Esophagus (tissue), 2 donors: ENCODE measurements at regions not wholly inside any gene's neighbourhood (a gene's known extent, or its start where the extent isn't known, plus 50 kb on each side); places are given as distances from the start of the nearest gene placed in this dataset.
"Not testable (repeated sequence)": the region's sequence is repeated elsewhere in the genome, so short reads cannot be mapped to it uniquely, and the experiment has no call there.

Experiments used
- H3K27ac ChIP-seq, 2 donors: one replicate each; pipeline ENCODE4 v1.5.1; 2013; ENCODE audit warnings: low read depth in 2 of 2, mild to moderate bottlenecking in 2 of 2, inconsistent platforms in 1 of 2, low read length in 1 of 2, moderate library complexity in 1 of 2
- H3K27me3 ChIP-seq, 2 donors: one replicate each; pipeline ENCODE4 v1.6.1; 2013; ENCODE audit warnings: low read length in 2 of 2, control low read depth in 1 of 2, mild to moderate bottlenecking in 1 of 2; ENCODE audit not compliant: insufficient read depth in 2 of 2, control insufficient read depth in 1 of 2
- H3K36me3 ChIP-seq, 2 donors: one replicate each; pipeline ENCODE4 v1.6.1; 2013; ENCODE audit warnings: low read length in 1 of 2; ENCODE audit not compliant: control insufficient read depth in 2 of 2, insufficient read depth in 2 of 2
- H3K4me1 ChIP-seq, 2 donors: one replicate each; pipeline ENCODE4 v1.6.1; 2013; ENCODE audit warnings: low read length in 1 of 2; ENCODE audit not compliant: control insufficient read depth in 2 of 2, insufficient read depth in 2 of 2
- H3K4me3 ChIP-seq, 2 donors: one replicate each; pipeline ENCODE4 v1.5.1; 2013; ENCODE audit warnings: low read length in 2 of 2, mild to moderate bottlenecking in 2 of 2, low read depth in 1 of 2, moderate library complexity in 1 of 2
- H3K9me3 ChIP-seq, 2 donors: one replicate each; pipeline ENCODE4 v1.6.1; 2013; ENCODE audit warnings: mild to moderate bottlenecking in 2 of 2, low read depth in 1 of 2, low read length in 1 of 2, moderate library complexity in 1 of 2; ENCODE audit not compliant: control insufficient read depth in 2 of 2, insufficient read depth in 1 of 2
- WGBS, 2 donors: extraction: QIAGEN DNeasy Blood & Tissue Kit; methylation state at CpG; one replicate each; pipeline ENCODE4 v1.1.7; 2013; 5-methylcytosine and 5-hydroxymethylcytosine counted together
- donor health status: healthy with polysubstance abuse.
- donor health status: Bipolar disorder and iron deficiency.

GRCh38 chr18:76604935-76605240 is 109.8 kb upstream of the ZNF516 start:
- 54 to 56% methylated on average over 3 of the region's 3 CpGs for WGBS, 2 donors
- Histone ChIP-seq H3K27me3 (no peaks in the 10 kb centered on the region), H3K9me3 (no peaks in the 10 kb centered on the region), H3K4me3 (no peak overlapping the region), H3K27ac (no peak overlapping the region), H3K36me3 (no peaks in the 10 kb centered on the region), H3K4me1 (no peaks in the 10 kb centered on the region)

GRCh38 chr18:76604108-76604934 is 109.3 kb upstream of the ZNF516 start:
- WGBS, 2 donors = 64 to 67% methylated on average over 14 of the region's 14 CpGs
- no peaks in the 10 kb centered on the region for H3K9me3 ChIP-seq
- H3K4me3 ChIP-seq = no peak overlapping the region
- no peaks in the 10 kb centered on the region for H3K4me1 ChIP-seq
- no peak overlapping the region for H3K27ac ChIP-seq
- no peaks in the 10 kb centered on the region for H3K36me3 ChIP-seq
- no peaks in the 10 kb centered on the region for H3K27me3 ChIP-seq

GRCh38 chr18:76602191-76602590 is 107.1 kb upstream of the ZNF516 start:
- Histone ChIP-seq H3K36me3 (no peaks in the 10 kb centered on the region), H3K4me3 (no peak overlapping the region), H3K27ac (no peak overlapping the region), H3K27me3 (no peaks in the 10 kb centered on the region), H3K4me1 (no peaks in the 10 kb centered on the region), H3K9me3 (no peaks in the 10 kb centered on the region)
- 77 to 81% methylated on average over 5 of the region's 5 CpGs for WGBS, 2 donors

- H3K27me3 ChIP-seq, H3K9me3 ChIP-seq, H3K4me3 ChIP-seq, H3K27ac ChIP-seq, H3K4me1 ChIP-seq, H3K36me3 ChIP-seq: not testable (repeated sequence)
- WGBS, 2 donors = 93 to 96% methylated on average over 25 to 28 of the region's 28 CpGs
These were observed 105.0 kb upstream of the ZNF516 start for GRCh38 chr18:76600076-76600475.

- Histone ChIP-seq H3K4me1 (no peaks in the 10 kb centered on the region), H3K27ac (no peak overlapping the region), H3K36me3 (no peaks in the 10 kb centered on the region), H3K9me3 (no peaks in the 10 kb centered on the region), H3K4me3 (no peak overlapping the region), H3K27me3 (no peaks in the 10 kb centered on the region)
- 89 to 93% methylated on average over 3 of the region's 3 CpGs for WGBS, 2 donors
These were observed 99.9 kb upstream of the ZNF516 start for GRCh38 chr18:76594966-76595365.

- Histone ChIP-seq H3K27me3 (no peaks in the 10 kb centered on the region), H3K4me3 (no peak overlapping the region), H3K9me3 (no peaks in the 10 kb centered on the region), H3K36me3 (no peaks in the 10 kb centered on the region), H3K4me1 (no peaks in the 10 kb centered on the region), H3K27ac (no peak overlapping the region)
- 82 to 83% methylated on average over 2 of the region's 2 CpGs for WGBS, 2 donors
These were observed 98.8 kb upstream of the ZNF516 start for GRCh38 chr18:76593843-76594242.

- no peak overlapping the region for H3K4me3 ChIP-seq
- no peaks in the 10 kb centered on the region for H3K9me3 ChIP-seq
- H3K27me3 ChIP-seq = no peaks in the 10 kb centered on the region
- no peaks in the 10 kb centered on the region for H3K36me3 ChIP-seq
- WGBS, 2 donors = 41 to 57% methylated on average over 10 of the region's 10 CpGs
- H3K4me1 ChIP-seq = no peaks in the 10 kb centered on the region
- H3K27ac ChIP-seq = no peak overlapping the region
These were observed 97.9 kb upstream of the ZNF516 start for GRCh38 chr18:76592981-76593381.

- WGBS, 2 donors = 79 to 90% methylated on average over 6 of the region's 6 CpGs
- Histone ChIP-seq H3K4me3 (no peak overlapping the region), H3K9me3 (no peaks in the 10 kb centered on the region), H3K27ac (no peak overlapping the region), H3K4me1 (no peaks in the 10 kb centered on the region), H3K27me3 (no peaks in the 10 kb centered on the region), H3K36me3 (no peaks in the 10 kb centered on the region)
These were observed 97.1 kb upstream of the ZNF516 start for GRCh38 chr18:76592096-76592495.

- H3K36me3 ChIP-seq = no peaks in the 10 kb centered on the region
- H3K9me3 ChIP-seq = no peaks in the 10 kb centered on the region
- no peak overlapping the region for H3K27ac ChIP-seq
- H3K4me1 ChIP-seq = no peaks in the 10 kb centered on the region
- 88% methylated on average over 14 of the region's 14 CpGs for WGBS, 2 donors
- no peaks in the 10 kb centered on the region for H3K27me3 ChIP-seq
- H3K4me3 ChIP-seq = no peak overlapping the region
These were observed 94.8 kb upstream of the ZNF516 start for GRCh38 chr18:76589866-76590265.

- Histone ChIP-seq H3K4me3 (peak overlapping the region in 1 of 2 donors; percentile 45), H3K4me1 (no peaks in the 10 kb centered on the region), H3K9me3 (no peaks in the 10 kb centered on the region), H3K36me3 (no peaks in the 10 kb centered on the region), H3K27me3 (no peaks in the 10 kb centered on the region), H3K27ac (no peak overlapping the region)
- WGBS, 2 donors = 23 to 26% methylated on average over 1 of the region's 1 CpG
These were observed 94.3 kb upstream of the ZNF516 start for GRCh38 chr18:76589316-76589715.
